Astrocyte of the spinal cord (primary cell): ENCODE measurements at regions not wholly inside any gene's neighbourhood (a gene's known extent, or its start where the extent isn't known, plus 50 kb on each side); places are given as distances from the start of the nearest gene placed in this dataset.
A peak's percentile ranks its signal among the peaks of the same experiment; 100 is the strongest.

Experiments used
- DNase-seq: peaks from one replicate; pipeline ENCODE4 v3.0.0; 2011; ENCODE audit warnings: low read depth, low spot score
- H3K4me3 ChIP-seq: 2 replicates; pipeline ENCODE4 v1.5.1; 2011; ENCODE audit warnings: low read depth, mild to moderate bottlenecking, low read length, moderate library complexity
- CTCF ChIP-seq: IDR thresholded peaks from 2 replicates; pipeline ENCODE4 v1.5.1; 2012; ENCODE audit warnings: low read depth, mild to moderate bottlenecking, low read length, inconsistent platforms
- in situ Hi-C: cut with HindIII; loops from 2 replicates; pipeline ENCODE4 v1.10.0; 2017; ENCODE audit warnings: low sequenced_read_pairs

GRCh38 chr3:150141790-150142326 lies 171.2 kb upstream of the PFN2 start:
- in situ Hi-C loops, result no loop called here
- no peak for DNase-seq
- no peak overlapping the region for H3K4me3 ChIP-seq
- no peak for TF ChIP-seq CTCF

- H3K4me3 ChIP-seq, result no peak overlapping the region
- in situ Hi-C loops, result no loop called here
- TF ChIP-seq CTCF, result no peak
- no peak for DNase-seq
Observed at GRCh38 chr3:150140614-150141321, 170.1 kb upstream of the PFN2 start.

GRCh38 chr3:150138824-150139223 lies 168.1 kb upstream of the PFN2 start:
- no peak for TF ChIP-seq CTCF
- in situ Hi-C loops, result no loop called here
- H3K4me3 ChIP-seq, result no peak overlapping the region
- no peak for DNase-seq

GRCh38 chr3:150136242-150136641 lies 165.5 kb upstream of the PFN2 start:
- no peak for DNase-seq
- TF ChIP-seq CTCF, result no peak
- in situ Hi-C loops, result no loop called here
- no peak overlapping the region for H3K4me3 ChIP-seq

- in situ Hi-C loops, result no loop called here
- no peak overlapping the region for H3K4me3 ChIP-seq
- peak; percentile 28 for DNase-seq
- no peak for TF ChIP-seq CTCF
Observed at GRCh38 chr3:150135287-150135721, 164.6 kb upstream of the PFN2 start.

- TF ChIP-seq CTCF, result no peak
- DNase-seq, result no peak
- in situ Hi-C loops, result no loop called here
- no peak overlapping the region for H3K4me3 ChIP-seq
Observed at GRCh38 chr3:150133293-150133692, 162.6 kb upstream of the PFN2 start.
